ENCODE measurements at regions not wholly inside any gene's neighbourhood (a gene's known extent, or its start where the extent isn't known, plus 50 kb on each side); places are given as distances from the start of the nearest gene placed in this dataset.

GRCh38 chr1:106889059-106889458 lies 167.4 kb upstream of the PRMT6 start:
- TF ChIP-seq CTCF (IDR thresholded peaks at IDR 0.05) (no peak), EZH2 (IDR thresholded peaks at IDR 0.05) (no peak)
